ENCODE measurements at regions not wholly inside any gene's neighbourhood (a gene's known extent, or its start where the extent isn't known, plus 50 kb on each side); places are given as distances from the start of the nearest gene placed in this dataset.
"Not testable (repeated sequence)": the region's sequence is repeated elsewhere in the genome, so short reads cannot be mapped to it uniquely, and the experiment has no call there.

DNA sequence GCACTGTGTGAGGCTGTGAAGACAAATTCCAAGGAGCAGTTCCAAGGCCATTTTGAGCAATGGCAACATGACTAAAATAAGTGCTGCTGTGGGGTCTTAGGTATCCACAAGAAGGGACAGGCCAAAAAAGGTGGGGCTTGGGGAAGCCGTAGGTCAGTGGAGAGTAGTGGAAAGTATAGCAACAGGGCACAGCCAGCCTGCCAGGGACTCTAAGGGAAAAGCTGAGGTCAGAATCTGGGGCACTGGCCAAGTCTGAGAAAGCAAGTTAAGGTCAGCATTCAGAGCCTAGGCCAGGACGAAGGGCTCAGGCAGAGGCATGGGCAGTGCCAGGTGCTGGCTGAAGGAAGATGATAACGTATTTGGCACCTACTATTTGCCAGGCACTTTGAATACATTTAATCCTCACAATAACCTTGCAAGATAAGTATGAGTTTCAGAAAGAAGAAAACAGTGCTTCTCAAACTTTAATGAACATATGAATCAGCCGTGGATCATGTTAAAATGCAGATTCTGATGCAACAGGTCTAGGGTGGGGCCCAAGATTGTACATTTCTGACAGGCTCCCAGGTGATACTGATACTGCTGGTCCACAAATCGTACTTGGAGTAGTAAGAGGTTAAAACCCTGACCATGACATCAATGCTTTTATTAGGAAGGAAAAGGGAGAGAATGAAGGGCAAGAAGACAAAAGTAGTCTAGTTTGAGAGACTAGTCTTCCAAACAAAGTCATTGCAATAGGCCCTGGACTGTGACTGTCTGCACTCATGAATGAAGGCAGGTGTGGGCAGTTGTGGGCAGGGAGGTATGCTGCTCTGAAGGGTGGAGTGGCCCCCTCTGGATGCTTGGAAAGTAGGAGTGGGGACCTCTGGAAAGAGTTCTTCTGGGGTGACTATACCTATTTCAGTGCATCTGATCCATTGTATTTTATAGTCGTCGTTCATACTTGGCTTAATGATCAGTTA, 106.3 kb upstream of the ANKRD28 start:
- no peak for DNase-seq

DNA sequence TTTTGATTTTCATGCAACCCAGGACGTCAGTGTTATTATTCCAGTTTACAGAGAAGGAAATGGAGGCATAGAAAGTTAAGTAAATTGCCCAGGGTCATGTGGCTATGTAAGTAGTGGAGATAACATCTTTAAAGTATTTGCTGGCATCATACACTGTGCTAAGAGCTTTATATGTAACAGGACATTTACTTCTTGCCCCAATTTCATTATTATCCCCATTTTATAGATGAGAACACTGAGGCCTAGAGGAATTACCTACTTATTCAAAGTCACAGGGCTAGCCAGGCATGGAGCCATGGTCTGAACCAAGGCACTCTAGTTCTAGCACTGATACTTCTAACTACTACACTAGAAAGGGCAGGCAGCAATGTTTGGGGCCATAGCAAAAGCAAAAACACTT, 107.3 kb upstream of the ANKRD28 start:
- no peak for DNase-seq

DNA sequence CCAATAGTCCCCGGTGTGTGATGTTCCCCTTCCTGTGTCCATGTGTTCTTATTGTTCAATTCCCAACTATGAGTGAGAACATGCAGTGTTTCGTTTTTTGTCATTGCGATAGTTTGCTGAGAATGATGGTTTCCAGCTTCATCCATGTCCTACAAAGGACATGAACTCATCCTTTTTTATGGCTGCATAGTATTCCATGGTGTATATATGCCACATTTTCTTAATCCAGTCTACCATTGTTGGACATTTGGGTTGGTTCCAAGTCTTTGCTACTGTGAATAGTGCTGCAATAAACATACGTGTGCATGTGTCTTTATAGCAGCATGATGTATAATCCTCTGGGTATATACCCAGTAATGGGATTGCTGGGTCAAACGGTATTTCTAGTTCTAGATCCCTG, 109.6 kb upstream of the ANKRD28 start:
- DNase-seq: not testable (repeated sequence)

DNA sequence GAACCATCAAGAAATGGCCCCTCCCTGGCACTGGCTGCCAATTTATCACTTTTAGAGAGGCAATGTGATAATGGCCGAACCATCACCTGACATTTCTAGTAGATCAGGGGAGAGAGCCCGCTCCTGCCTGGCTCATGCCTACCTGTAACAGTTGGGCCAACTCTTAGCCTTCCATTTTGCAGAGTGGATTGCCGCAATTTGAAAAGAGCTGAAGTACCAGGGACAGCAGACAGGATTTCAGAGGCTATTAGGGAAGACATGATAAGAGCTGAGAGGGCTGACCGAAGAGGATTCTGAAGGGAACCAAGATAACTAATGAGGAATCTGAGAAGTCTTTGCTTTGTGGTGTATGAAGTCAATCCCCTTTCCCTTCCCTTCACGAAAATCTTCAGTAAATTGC, 121.2 kb upstream of the ANKRD28 start:
- DNase-seq: no peak

GRCh38 chr3:15919971-15920370, 122.2 kb upstream of the ANKRD28 start:
- DNase-seq: no peak

DNA sequence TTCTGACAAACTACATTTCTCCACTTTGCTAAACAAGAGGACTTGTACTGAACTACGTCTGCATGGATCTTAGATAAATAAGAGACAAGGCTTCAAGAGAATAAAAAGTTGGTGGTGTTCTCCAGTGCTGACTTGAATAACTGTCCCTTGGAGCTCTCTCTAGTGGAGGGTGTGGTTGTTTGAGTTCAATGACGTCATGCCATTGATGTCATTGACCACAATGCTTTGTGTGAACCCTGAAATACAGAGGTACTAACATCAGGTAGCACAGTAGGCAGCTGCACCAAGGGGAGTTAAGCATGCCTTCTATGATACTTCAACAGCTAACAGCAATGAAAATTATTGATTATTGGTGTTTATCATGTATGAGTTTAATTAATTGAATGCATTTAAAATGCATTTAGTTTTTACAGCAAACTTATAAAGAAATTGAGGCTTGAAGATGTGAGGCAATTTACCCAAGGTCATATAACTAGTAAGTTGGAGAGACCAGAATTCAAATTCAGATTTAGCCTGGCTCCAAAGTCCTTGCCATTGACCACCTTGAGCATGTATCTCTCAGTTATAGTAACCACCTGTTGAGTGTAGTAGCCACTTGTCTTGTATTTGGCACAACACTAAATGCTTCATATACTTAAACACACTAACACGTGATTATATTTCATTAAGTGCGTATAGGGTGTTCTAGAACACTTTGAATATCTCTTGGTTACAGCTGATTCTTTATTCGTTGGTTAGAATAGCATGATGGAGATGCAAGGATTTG, 126.0 kb upstream of the ANKRD28 start:
- no peak for DNase-seq

DNA sequence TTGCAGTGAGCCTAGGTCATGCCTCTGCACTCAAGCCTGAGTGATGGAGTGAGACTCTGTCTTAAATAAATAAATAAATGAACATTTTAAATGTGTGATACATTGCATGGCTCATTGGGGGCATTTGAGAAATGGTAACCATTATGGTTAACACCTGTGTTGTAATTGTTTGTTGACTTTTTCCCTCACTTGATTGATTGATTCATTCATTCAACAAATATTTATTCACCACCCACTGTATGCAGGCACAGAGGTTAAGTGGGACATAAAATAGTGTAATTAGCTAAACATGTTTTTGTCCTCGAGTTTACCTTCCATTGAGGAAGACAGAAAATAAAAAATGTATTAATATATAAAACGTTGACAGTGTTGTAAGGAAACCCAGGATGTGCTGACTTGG, 127.1 kb upstream of the ANKRD28 start:
- no peak for DNase-seq

DNA sequence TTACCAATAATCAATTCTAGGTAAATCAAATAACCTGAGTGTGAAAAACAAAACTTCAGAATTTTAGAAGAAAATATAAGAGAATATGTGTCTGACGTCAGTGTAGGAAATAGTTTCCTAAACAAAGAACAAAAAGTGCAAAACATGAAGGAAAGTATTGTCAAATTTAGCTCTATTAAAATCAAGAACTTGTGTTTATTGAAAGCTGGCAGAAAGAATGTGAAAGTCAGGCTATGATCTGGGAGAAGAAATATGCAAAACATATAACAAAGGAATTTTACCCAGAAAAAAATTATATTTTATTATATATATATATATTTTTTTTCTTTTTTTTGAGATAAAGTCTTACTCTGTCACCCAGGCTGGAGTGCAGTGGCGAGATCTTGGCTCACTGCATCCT, 129.1 kb upstream of the ANKRD28 start:
- no peak for DNase-seq

GRCh38 chr3:15927969-15928368, 130.2 kb upstream of the ANKRD28 start:
- no peak for DNase-seq

- DNase-seq: no peak
Observed at GRCh38 chr3:15929944-15930571, 132.3 kb upstream of the ANKRD28 start.

DNA sequence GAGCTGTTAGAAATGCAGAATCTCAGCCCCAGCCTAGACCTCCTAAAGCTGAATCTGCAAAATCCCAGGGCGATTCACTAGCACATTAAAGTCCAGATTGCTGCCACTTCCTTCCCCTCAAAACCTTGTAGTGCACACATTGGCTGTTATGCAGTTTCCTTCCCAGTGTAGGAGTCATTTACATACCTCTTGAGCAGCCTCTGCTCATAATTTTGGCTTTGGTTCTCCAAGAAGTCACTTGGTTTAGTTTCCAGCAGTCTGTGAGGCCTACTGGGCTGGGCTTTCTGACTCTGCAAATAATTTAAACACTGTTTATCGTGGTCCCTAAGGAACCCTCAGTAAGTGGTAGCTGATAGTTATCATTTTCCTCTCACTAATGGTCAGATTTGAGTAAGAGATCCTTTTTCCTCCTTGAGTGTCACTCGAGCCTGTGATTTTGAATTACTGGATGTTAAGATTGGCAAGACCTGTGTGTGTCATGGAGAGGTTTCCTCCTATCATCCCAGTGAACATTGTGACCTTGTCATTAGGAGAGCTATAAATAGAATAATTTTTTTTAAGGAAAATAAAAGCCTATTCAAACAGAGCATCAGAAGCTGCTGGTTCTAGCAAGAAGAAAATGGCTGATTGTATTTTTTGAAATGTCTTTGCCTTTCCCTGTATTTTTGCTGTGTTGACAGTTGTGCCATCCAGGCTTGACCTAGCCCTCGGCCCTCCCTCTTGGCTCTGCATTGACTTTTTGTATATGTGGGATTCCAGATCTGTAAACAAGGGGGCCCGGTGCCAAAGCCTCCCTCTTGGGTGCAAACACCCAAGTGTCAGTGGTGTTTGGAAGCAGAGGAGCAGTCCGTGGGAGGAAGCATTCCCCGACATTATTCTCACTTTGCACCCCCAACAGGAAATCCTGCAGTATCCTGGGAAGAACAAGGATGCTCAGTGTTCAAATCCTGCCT, 134.8 kb upstream of the ANKRD28 start:
- DNase-seq: no peak

GRCh38 chr3:15933439-15934139, 135.8 kb upstream of the ANKRD28 start:
- no peak for DNase-seq

DNA sequence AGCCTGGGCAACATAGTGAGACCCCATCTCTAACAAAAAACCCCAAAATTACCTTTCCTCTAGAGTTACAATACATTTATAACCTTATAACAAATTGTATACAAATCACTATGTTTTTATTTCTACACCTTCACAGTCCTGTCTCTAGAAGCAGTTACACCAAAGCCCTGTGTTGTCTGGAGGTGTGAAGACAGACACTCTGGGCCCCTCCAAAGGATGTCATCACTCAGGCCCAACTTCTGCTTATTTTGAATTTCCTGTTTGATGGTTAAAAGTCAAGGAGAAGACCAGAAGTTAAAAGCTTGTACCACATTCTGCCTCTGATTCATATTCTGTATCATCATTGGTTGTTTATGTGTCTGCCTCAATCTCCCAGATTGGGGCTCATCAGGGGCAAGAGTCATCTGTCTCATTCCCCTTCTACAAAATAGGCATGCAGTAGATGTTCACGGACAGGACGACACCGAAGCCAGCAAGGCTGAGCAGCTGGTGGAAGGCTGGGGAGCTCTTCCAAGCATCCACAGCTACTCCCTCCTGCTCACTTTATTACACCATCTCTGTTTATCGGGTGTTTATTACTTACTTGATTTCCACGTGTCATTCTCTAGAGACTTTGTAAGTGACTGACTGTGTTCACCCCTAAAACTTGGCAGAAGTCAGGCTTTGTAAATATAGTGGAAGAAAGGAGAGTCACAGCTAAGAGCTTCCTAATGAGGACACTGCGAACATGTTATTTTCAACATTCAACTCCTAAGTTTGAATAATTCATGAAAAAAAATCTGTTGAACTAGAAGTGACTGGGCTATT, 136.8 kb upstream of the ANKRD28 start:
- no peak for DNase-seq

DNA sequence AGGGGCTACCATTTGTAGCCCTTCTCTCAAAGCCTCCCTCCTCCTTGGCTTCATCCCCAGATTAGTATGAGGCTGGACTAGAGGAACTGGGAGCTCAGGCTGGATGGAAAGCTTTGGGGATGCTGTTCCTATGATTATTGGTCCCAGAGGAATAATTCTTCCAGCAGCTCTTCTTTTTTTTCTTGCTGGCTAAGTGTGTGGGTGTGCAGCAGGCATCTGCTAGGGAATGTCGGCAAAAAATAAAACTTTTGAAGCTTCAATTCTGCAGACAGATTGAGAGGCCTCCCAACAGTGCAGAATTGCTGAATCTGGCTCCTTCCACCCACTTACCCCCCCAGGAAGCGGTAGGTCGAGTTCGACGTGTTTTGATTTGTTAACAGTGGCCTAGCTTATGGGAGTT, 138.5 kb upstream of the ANKRD28 start:
- no peak for DNase-seq

- DNase-seq: no peak
Observed at GRCh38 chr3:15940641-15941040, 142.9 kb upstream of the ANKRD28 start.

GRCh38 chr3:15941457-15941856, 143.7 kb upstream of the ANKRD28 start:
- DNase-seq: not testable (repeated sequence)

GRCh38 chr3:15941958-15942357, 144.2 kb upstream of the ANKRD28 start:
- no peak for DNase-seq

GRCh38 chr3:15942462-15942861, 144.7 kb upstream of the ANKRD28 start:
- DNase-seq: no peak

GRCh38 chr3:15942936-15943335, 145.2 kb upstream of the ANKRD28 start:
- no peak for DNase-seq

- no peak for DNase-seq
Observed at GRCh38 chr3:15948388-15948787, 150.6 kb upstream of the ANKRD28 start.

Data from activated CD4-positive, alpha-beta T cell treated with anti-CD3 and anti-CD28 coated beads, Interleukin-2, amount 50 U/mL, for 48 hours (primary cell).